Gastroesophageal sphincter (tissue), 3 donors: ENCODE measurements at regions not wholly inside any gene's neighbourhood (a gene's known extent, or its start where the extent isn't known, plus 50 kb on each side); places are given as distances from the start of the nearest gene placed in this dataset.

Experiments
- EP300 ChIP-seq: sonication (generic); formaldehyde crosslinking; IDR thresholded peaks from one replicate; pipeline ENCODE4 v1.6.1; 2017; ENCODE audit warnings: antibody characterized with exemption, mild to moderate bottlenecking
- POLR2A ChIP-seq, 2 donors: fragments of 450-650 bp; IDR thresholded peaks; one replicate each; pipeline ENCODE4 v1.6.1; 2017; ENCODE audit warnings: antibody characterized with exemption in 2 of 2, mild to moderate bottlenecking in 2 of 2, moderate library complexity in 1 of 2
- POLR2AphosphoS5 ChIP-seq: sonication (generic); formaldehyde crosslinking; IDR thresholded peaks from one replicate; pipeline ENCODE4 v1.6.1; 2017; ENCODE audit warnings: antibody characterized with exemption
- TF ChIP-seq, protein P1 (sequence below), 4 experiments: fragments of 200-600 bp in 2 of 4; fragments of 450-650 bp in 2 of 4; sonication (generic) in 1 of 4; IDR thresholded peaks; one replicate each; pipeline ENCODE4 v1.5.1; 2017 to 2019; ENCODE audit warnings: antibody characterized with exemption in 4 of 4, mild to moderate bottlenecking in 2 of 4, moderate library complexity in 2 of 4

DNA sequence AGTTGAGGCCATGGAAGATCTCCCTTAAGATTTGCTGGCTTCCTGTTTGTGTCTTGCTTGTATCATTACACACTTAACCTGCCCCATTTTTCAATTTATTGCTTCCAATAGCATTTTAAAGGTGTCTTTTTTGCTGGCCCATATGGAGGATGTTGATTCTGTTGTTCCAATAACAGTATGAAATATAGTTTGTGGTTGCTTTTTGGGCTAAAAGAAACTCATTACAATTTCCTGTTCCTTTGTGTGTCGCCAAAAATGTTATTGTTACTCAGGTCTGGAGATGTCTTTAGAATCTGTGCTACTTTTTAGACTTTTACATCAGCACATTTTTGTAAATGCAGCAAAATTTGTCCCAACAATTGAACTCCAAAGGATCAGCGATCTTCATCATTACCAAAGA lies 234.0 kb upstream of the ITGA4 start:
- TF ChIP-seq, protein P1, sequence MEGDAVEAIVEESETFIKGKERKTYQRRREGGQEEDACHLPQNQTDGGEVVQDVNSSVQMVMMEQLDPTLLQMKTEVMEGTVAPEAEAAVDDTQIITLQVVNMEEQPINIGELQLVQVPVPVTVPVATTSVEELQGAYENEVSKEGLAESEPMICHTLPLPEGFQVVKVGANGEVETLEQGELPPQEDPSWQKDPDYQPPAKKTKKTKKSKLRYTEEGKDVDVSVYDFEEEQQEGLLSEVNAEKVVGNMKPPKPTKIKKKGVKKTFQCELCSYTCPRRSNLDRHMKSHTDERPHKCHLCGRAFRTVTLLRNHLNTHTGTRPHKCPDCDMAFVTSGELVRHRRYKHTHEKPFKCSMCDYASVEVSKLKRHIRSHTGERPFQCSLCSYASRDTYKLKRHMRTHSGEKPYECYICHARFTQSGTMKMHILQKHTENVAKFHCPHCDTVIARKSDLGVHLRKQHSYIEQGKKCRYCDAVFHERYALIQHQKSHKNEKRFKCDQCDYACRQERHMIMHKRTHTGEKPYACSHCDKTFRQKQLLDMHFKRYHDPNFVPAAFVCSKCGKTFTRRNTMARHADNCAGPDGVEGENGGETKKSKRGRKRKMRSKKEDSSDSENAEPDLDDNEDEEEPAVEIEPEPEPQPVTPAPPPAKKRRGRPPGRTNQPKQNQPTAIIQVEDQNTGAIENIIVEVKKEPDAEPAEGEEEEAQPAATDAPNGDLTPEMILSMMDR (IDR thresholded peaks at IDR 0.05) = no peak
- TF ChIP-seq POLR2A (IDR thresholded peaks at IDR 0.05) (no peak), POLR2AphosphoS5 (no peak), EP300 (no peak)
